ENCODE measurements at regions not wholly inside any gene's neighbourhood (a gene's known extent, or its start where the extent isn't known, plus 50 kb on each side); places are given as distances from the start of the nearest gene placed in this dataset.
"Not testable (repeated sequence)": the region's sequence is repeated elsewhere in the genome, so short reads cannot be mapped to it uniquely, and the experiment has no call there.

DNA sequence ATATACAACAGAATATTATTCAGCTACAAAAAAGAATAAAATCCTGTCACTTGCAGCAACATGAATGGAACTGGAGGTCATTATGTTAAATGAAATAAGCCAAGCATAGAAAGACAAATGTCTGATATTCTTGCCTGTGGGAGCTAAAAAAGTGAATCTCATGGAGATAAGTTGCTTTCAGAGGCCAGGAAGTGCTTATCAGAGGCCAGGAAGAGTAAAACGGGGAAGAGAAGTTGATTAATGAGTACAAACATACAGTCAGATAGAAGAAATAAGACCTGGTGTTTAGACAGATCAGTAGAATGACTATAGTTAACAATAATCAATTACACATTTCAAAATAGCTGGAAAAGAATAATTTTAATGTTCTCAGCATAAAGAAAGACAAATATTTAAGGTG, 54.4 kb upstream of the CPHXL start:
- DNase-seq = no peak

DNA sequence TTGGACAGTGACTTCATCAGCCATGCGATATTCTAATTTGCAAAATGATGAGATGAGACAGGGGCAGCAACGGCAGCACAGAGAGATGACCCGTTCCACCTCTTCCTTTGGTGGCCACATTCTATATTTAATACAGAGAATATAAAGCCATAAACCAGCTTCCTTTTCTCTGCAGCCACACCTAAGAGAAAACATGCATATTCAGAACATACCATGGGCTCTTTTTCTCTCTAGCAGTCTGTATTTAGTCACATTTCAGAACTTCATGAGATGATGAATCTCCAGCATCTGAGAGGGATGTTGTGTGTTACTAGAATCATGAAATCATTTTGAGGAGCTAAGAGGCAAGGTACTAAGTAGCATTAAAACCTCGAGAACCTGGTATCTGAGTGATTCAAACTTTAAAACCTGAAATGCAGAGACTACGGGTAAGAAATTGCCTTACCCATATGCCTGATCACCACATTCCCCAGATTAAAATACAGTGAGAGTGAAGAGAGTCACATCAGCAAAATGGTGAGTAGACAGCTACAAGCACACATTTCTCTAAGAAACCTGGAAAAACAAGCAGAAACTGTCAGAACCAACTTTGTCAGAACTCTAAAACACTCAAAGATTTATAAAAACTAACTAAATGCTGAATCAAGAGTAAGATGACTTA, 55.5 kb upstream of the CPHXL start:
- no peak for DNase-seq

- DNase-seq = no peak
Observed at GRCh38 chr16:75787440-75787839, 61.1 kb upstream of the CPHXL start.

DNA sequence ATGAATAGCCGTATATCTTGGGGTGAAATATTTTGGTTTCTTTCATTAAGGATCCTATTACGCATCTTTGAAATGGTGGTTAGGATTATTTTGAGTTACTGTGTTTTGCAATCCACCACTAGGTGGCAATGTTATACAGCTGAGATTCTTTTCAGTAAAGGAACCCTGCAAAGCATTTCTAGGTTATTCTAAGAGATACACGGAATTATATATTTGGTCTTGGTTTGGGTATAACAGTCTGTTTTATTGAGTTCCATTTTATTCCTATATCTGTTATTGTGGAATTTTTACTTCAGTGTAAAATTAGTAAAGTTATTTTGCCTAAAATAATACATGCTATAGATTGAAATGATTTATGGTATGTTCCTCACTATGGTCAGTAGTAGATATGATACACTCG, 62.9 kb upstream of the CPHXL start:
- no peak for DNase-seq

- DNase-seq = no peak
Observed at GRCh38 chr16:75792771-75793492, 66.6 kb upstream of the CPHXL start.

GRCh38 chr16:75793641-75794040, 67.4 kb upstream of the CPHXL start:
- DNase-seq = no peak

GRCh38 chr16:75794426-75794825, 68.1 kb upstream of the CPHXL start:
- no peak for DNase-seq

DNA sequence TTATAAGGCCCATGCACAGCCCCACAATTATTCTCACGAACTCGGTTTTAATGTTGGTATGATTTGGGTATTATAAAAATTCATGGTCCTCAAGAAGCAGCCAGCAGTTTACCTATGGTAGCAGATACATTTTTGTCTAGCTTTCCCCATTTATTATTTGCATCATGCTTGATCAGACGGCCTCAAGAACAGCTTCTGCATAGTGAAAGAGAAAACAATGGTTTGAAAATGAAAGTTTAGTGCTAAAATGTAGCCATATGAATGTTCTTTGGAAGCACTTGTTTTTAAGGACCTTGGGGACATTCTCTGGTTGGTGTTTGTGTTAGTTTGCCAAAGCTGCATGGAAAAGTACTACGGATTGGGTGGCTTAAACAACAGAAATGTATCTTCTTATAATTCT, 72.4 kb upstream of the CPHXL start:
- DNase-seq = no peak

- DNase-seq = no peak
Observed at GRCh38 chr16:75801307-75801706, 75.0 kb upstream of the CPHXL start.

DNA sequence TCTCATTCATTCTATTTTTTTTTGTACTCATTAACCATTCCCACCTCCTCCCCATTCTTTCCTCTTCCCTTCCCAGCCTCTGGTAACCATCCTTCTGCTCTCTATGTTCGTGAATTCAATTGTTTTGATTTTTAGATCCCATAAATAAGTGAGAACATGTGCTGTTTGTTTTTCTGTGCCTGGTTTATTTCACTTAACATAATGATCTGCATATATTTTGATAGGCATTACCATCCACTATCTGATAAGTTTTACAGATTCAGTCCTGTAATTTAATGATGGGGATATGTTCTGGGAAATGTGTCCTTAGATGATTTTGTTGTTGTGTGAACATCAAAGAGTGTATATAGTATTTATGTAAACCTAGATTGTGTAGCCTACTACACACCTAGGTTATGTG, 77.5 kb upstream of the CPHXL start:
- no peak for DNase-seq

DNA sequence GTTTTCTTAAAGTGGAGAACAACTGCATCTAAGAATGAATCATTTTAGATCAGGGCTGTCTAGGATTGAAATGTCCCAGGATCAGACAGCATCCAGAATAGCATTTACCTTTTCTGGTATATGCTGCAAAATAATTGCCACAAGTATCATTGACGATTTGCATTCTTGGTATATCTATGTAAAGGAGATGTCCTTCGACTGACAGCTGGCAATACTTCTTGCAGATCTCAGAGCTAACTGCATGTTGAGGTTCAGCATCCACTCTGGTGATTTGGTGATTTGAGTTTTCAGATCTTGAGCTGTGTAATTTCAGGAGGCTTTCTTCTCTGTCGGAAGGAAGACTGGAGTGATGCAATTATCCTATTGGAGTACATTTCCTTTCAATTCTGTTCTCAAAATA, 78.1 kb upstream of the CPHXL start:
- no peak for DNase-seq

GRCh38 chr16:75805946-75806345, 79.7 kb upstream of the CPHXL start:
- DNase-seq = no peak

DNA sequence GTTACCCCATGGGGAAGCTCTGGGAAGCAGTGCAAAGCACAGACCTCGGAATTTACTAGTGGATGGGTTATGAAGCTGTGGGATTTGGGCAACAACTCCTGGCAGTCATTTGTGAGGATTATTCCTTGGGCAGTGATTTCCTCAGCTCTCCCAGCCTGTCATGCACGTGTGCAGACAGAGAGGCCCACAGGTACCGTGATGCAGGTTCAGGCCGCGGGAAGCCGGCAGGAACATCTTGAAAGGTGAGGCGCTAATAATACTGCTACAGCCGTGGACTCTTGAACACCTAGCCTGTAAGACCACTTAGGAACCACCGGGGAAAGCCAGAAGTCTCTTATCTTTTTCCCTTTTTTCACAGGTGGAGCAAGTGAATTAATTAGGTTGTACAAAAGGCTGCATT, 80.2 kb upstream of the CPHXL start:
- DNase-seq = no peak

GRCh38 chr16:75810342-75810741, 84.1 kb upstream of the CPHXL start:
- no peak for DNase-seq

GRCh38 chr16:75811020-75811634, 84.8 kb upstream of the CPHXL start:
- DNase-seq = no peak

DNA sequence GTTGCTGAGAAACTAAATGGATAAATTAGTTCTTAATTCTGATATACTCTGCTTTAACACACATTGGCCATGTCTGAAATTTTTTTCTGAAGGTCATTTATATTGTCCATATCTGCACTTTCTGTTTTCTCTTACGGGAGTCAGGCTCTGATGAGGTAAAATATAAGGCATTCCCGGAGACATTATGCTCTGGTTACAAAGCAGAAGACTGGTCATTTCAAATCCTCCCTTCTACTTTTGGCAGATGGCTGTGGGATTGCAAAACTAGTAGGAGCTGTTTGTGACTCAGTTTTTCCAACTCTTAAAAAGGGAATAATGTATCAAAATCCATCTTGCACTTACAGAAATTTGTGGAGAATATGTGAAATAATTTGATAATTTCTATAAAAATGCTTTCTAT, 92.2 kb upstream of the CPHXL start:
- no peak for DNase-seq

- no peak for DNase-seq
Observed at GRCh38 chr16:75820672-75821071, 94.4 kb upstream of the CPHXL start.

GRCh38 chr16:75821117-75821516, 94.8 kb upstream of the CPHXL start:
- no peak for DNase-seq

DNA sequence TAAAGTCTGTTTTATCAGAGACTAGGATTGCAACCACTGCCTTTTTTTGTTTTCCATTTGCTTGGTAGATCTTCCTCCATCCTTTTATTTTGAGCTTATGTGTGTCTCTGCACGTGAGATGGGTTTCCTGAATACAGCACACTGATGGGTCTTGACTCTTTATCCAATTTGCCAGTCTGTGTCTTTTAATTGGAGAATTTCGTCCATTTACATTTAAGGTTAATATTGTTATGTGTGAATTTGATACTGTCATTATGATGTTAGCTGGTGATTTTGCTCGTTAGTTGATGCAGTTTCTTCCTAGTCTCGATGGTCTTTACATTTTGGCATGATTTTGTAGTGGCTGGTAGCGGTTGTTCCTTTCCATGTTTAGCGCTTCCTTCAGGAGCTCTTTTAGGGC, 99.5 kb upstream of the CPHXL start:
- DNase-seq = not testable (repeated sequence)

GRCh38 chr16:75827372-75828038, 101.2 kb upstream of the CPHXL start:
- not testable (repeated sequence) for DNase-seq

GRCh38 chr16:75833385-75833784, 107.1 kb upstream of the CPHXL start:
- not testable (repeated sequence) for DNase-seq

GRCh38 chr16:75836347-75837010, 110.2 kb upstream of the CPHXL start:
- DNase-seq = no peak

DNA sequence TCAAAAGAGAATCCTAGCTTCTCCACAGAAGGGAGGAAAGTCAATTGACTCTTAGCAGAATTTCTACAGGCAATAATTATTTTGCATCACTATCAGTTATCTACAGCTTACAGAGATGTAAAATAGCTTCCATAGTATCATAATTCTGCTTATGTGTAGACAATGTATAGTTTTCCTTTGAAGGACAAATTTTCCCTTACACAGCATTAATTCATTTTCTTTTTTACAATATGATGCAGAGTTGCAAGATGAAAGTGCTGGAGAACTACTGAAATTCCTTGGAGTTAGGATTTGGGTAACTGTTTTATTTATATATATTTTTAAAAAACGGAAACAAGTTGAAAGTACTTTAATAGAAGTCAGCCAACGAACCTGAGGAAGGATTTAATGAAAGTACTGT, 111.0 kb upstream of the CPHXL start:
- no peak for DNase-seq

All from activated gamma-delta T cell treated with Interleukin-2 at 50 U/mL for 16 hours (primary cell).